ENCODE measurements at regions not wholly inside any gene's neighbourhood (a gene's known extent, or its start where the extent isn't known, plus 50 kb on each side); places are given as distances from the start of the nearest gene placed in this dataset.
"Not testable (repeated sequence)": the region's sequence is repeated elsewhere in the genome, so short reads cannot be mapped to it uniquely, and the experiment has no call there.

- Histone ChIP-seq H3K4me1 (ENCODE audit: insufficient read depth, insufficient read length) (peaks cover 6% of the 10 kb centered on the region), H3K9me3 (ENCODE audit: insufficient read depth, low read length) (no peaks in the 10 kb centered on the region), H3K9ac (ENCODE audit: insufficient read length, low read depth) (no peak overlapping the region), H3K27me3 (ENCODE audit: insufficient read depth, insufficient read length) (no peaks in the 10 kb centered on the region), H3K4me3 (ENCODE audit: insufficient read length, low read depth) (no peak overlapping the region), H3K36me3 (ENCODE audit: insufficient read depth, insufficient read length, low read length) (no peaks in the 10 kb centered on the region)
- TF ChIP-seq YY1 (IDR thresholded peaks at IDR 0.05; ENCODE audit: insufficient read depth, insufficient read length) (no peak), ZNF274 (IDR thresholded peaks at IDR 0.05; ENCODE audit: low read depth, low read length) (no peak), SUZ12 (IDR thresholded peaks at IDR 0.05; ENCODE audit: extremely low read depth, insufficient read depth, insufficient read length) (no peak)
- no peak for DNase-seq (ENCODE audit: low read depth, low spot score)
These were observed 59.1 kb upstream of the EDAR start for GRCh38 chr2:109048163-109048562.

- H3K27me3 ChIP-seq (ENCODE audit: insufficient read depth, insufficient read length); H3K36me3 ChIP-seq (ENCODE audit: insufficient read depth, insufficient read length, low read length); H3K4me3 ChIP-seq (ENCODE audit: insufficient read length, low read depth); H3K9me3 ChIP-seq (ENCODE audit: insufficient read depth, low read length); H3K9ac ChIP-seq (ENCODE audit: insufficient read length, low read depth); DNase-seq (ENCODE audit: low read depth, low spot score); H3K4me1 ChIP-seq (ENCODE audit: insufficient read depth, insufficient read length): not testable (repeated sequence)
These were observed 58.5 kb upstream of the EDAR start for GRCh38 chr2:109047569-109047968.

- no peak overlapping the region for H3K9ac ChIP-seq (ENCODE audit: insufficient read length, low read depth)
- H3K27me3 ChIP-seq (ENCODE audit: insufficient read depth, insufficient read length): no peaks in the 10 kb centered on the region
- no peak for TF ChIP-seq ZNF274 (IDR thresholded peaks at IDR 0.05; ENCODE audit: low read depth, low read length)
- no peak for TF ChIP-seq SUZ12 (IDR thresholded peaks at IDR 0.05; ENCODE audit: extremely low read depth, insufficient read depth, insufficient read length)
- no peak for TF ChIP-seq YY1 (IDR thresholded peaks at IDR 0.05; ENCODE audit: insufficient read depth, insufficient read length)
- H3K4me3 ChIP-seq (ENCODE audit: insufficient read length, low read depth): no peak overlapping the region
- H3K36me3 ChIP-seq (ENCODE audit: insufficient read depth, insufficient read length, low read length): no peaks in the 10 kb centered on the region
- peaks cover 3% of the 10 kb centered on the region for H3K4me1 ChIP-seq (ENCODE audit: insufficient read depth, insufficient read length)
- DNase-seq (ENCODE audit: low read depth, low spot score): no peak
- H3K9me3 ChIP-seq (ENCODE audit: insufficient read depth, low read length): no peaks in the 10 kb centered on the region
These were observed 58.0 kb upstream of the EDAR start for GRCh38 chr2:109046925-109047508.

- Histone ChIP-seq H3K4me3 (ENCODE audit: insufficient read length, low read depth) (no peak overlapping the region), H3K36me3 (ENCODE audit: insufficient read depth, insufficient read length, low read length) (no peaks in the 10 kb centered on the region), H3K4me1 (ENCODE audit: insufficient read depth, insufficient read length) (peaks cover 3% of the 10 kb centered on the region), H3K27me3 (ENCODE audit: insufficient read depth, insufficient read length) (no peaks in the 10 kb centered on the region), H3K9ac (ENCODE audit: insufficient read length, low read depth) (no peak overlapping the region), H3K9me3 (ENCODE audit: insufficient read depth, low read length) (no peaks in the 10 kb centered on the region)
- DNase-seq (ENCODE audit: low read depth, low spot score): no peak
- no peak for TF ChIP-seq ZNF274 (IDR thresholded peaks at IDR 0.05; ENCODE audit: low read depth, low read length)
- TF ChIP-seq YY1 (IDR thresholded peaks at IDR 0.05; ENCODE audit: insufficient read depth, insufficient read length): no peak
- no peak for TF ChIP-seq SUZ12 (IDR thresholded peaks at IDR 0.05; ENCODE audit: extremely low read depth, insufficient read depth, insufficient read length)
These were observed 56.5 kb upstream of the EDAR start for GRCh38 chr2:109045505-109045904.

GRCh38 chr2:109038992-109039391 lies 50.0 kb upstream of the EDAR start:
- Histone ChIP-seq H3K27me3 (ENCODE audit: insufficient read depth, insufficient read length) (peaks cover 4% of the 10 kb centered on the region), H3K36me3 (ENCODE audit: insufficient read depth, insufficient read length, low read length) (no peaks in the 10 kb centered on the region), H3K4me3 (ENCODE audit: insufficient read length, low read depth) (no peak overlapping the region), H3K9ac (ENCODE audit: insufficient read length, low read depth) (no peak overlapping the region), H3K4me1 (ENCODE audit: insufficient read depth, insufficient read length) (no peaks in the 10 kb centered on the region), H3K9me3 (ENCODE audit: insufficient read depth, low read length) (0 out of 2 replicates have a peak, but pooled peaks cover 4% of the 10 kb centered on the region)
- TF ChIP-seq SUZ12 (IDR thresholded peaks at IDR 0.05; ENCODE audit: extremely low read depth, insufficient read depth, insufficient read length) (no peak), YY1 (IDR thresholded peaks at IDR 0.05; ENCODE audit: insufficient read depth, insufficient read length) (no peak), ZNF274 (IDR thresholded peaks at IDR 0.05; ENCODE audit: low read depth, low read length) (no peak)
- no peak for DNase-seq (ENCODE audit: low read depth, low spot score)
